ENCODE measurements at regions not wholly inside any gene's neighbourhood (a gene's known extent, or its start where the extent isn't known, plus 50 kb on each side); places are given as distances from the start of the nearest gene placed in this dataset.

GRCh38 chr2:19504400-19505198 lies 146.2 kb upstream of the OSR1 start:
- H3K4me3 ChIP-seq (ENCODE audit: low read depth, low read length) = no peak overlapping the region
- no peak for TF ChIP-seq CTCF (IDR thresholded peaks at IDR 0.05; ENCODE audit: insufficient read depth, low read length)
- DNase-seq (ENCODE audit: low read depth) = no peak

GRCh38 chr2:19503915-19504314 lies 145.5 kb upstream of the OSR1 start:
- DNase-seq (ENCODE audit: low read depth) = no peak
- no peak for TF ChIP-seq CTCF (IDR thresholded peaks at IDR 0.05; ENCODE audit: insufficient read depth, low read length)
- H3K4me3 ChIP-seq (ENCODE audit: low read depth, low read length) = no peak overlapping the region

- TF ChIP-seq CTCF (IDR thresholded peaks at IDR 0.05; ENCODE audit: insufficient read depth, low read length) = no peak
- no peak for DNase-seq (ENCODE audit: low read depth)
- H3K4me3 ChIP-seq (ENCODE audit: low read depth, low read length) = no peak overlapping the region
These were observed 145.0 kb upstream of the OSR1 start for GRCh38 chr2:19503406-19503805.

GRCh38 chr2:19500126-19500525 lies 141.7 kb upstream of the OSR1 start:
- DNase-seq (ENCODE audit: low read depth) = no peak
- no peak overlapping the region for H3K4me3 ChIP-seq (ENCODE audit: low read depth, low read length)
- TF ChIP-seq CTCF (IDR thresholded peaks at IDR 0.05; ENCODE audit: insufficient read depth, low read length) = no peak

- no peak overlapping the region for H3K4me3 ChIP-seq (ENCODE audit: low read depth, low read length)
- TF ChIP-seq CTCF (IDR thresholded peaks at IDR 0.05; ENCODE audit: insufficient read depth, low read length) = no peak
These were observed 138.2 kb upstream of the OSR1 start for GRCh38 chr2:19496646-19497045.

GRCh38 chr2:19494241-19494640 lies 135.8 kb upstream of the OSR1 start:
- DNase-seq (ENCODE audit: low read depth) = no peak
- H3K4me3 ChIP-seq (ENCODE audit: low read depth, low read length) = no peak overlapping the region
- TF ChIP-seq CTCF (IDR thresholded peaks at IDR 0.05; ENCODE audit: insufficient read depth, low read length) = no peak

More at GRCh38 chr2:19496646-19497045, 138.2 kb upstream of the OSR1 start:
- no peak for DNase-seq (ENCODE audit: low read depth)

- DNase-seq (ENCODE audit: low read depth) = no peak
- TF ChIP-seq CTCF (IDR thresholded peaks at IDR 0.05; ENCODE audit: insufficient read depth, low read length) = no peak
These were observed 133.4 kb upstream of the OSR1 start for GRCh38 chr2:19491796-19492195.

More at GRCh38 chr2:19491796-19492195, 133.4 kb upstream of the OSR1 start:
- H3K4me3 ChIP-seq (ENCODE audit: low read depth, low read length) = no peak overlapping the region

Data from fibroblast of the aortic adventitia (primary cell).